GM23248 (cell line): ENCODE measurements at regions not wholly inside any gene's neighbourhood (a gene's known extent, or its start where the extent isn't known, plus 50 kb on each side); places are given as distances from the start of the nearest gene placed in this dataset.

Experiments
- EZH2 ChIP-seq: fragments of 200-600 bp; sonication (generic); IDR thresholded peaks from 2 replicates; pipeline ENCODE4 v1.6.1; 2018; ENCODE audit warnings: antibody characterized with exemption, mild to moderate bottlenecking; ENCODE audit not compliant: insufficient read depth, poor library complexity, severe bottlenecking
- EZH2phosphoT487 ChIP-seq: fragments of 200-600 bp; sonication (generic); IDR thresholded peaks from 2 replicates; pipeline ENCODE4 v1.6.1; 2018; ENCODE audit warnings: antibody characterized with exemption, moderate library complexity, mild to moderate bottlenecking, low read depth; ENCODE audit not compliant: insufficient read depth

- TF ChIP-seq EZH2 (no peak), EZH2phosphoT487 (no peak)
Measured at GRCh38 chr17:77285594-77286390, 145.0 kb downstream of the SEC14L1 start.
